Memory B cell (primary cell): ENCODE measurements at regions not wholly inside any gene's neighbourhood (a gene's known extent, or its start where the extent isn't known, plus 50 kb on each side); places are given as distances from the start of the nearest gene placed in this dataset.

Source experiments
- ATAC-seq: fragments of 150-1000 bp; cut with Tn5 transposase; 2 replicates; pipeline ENCODE4 v1.10.0; 2021; ENCODE audit warnings: low read depth, mild to moderate bottlenecking, moderate library complexity
- DNase-seq, 2 donors: peaks; one replicate each; pipeline ENCODE4 v3.0.0; 2022; ENCODE audit warnings: low spot score in 2 of 2
- H3K27ac Mint-ChIP-seq: one replicate; pipeline ENCODE4 v1.8.0; 2022; ENCODE audit warnings: mild to moderate bottlenecking, moderate library complexity, mixed read lengths
- H3K27me3 Mint-ChIP-seq: one replicate; pipeline ENCODE4 v1.8.0; 2022; ENCODE audit warnings: mixed read lengths
- H3K36me3 Mint-ChIP-seq: one replicate; pipeline ENCODE4 v1.8.0; 2022; ENCODE audit warnings: mild to moderate bottlenecking, mixed read lengths
- H3K4me1 Mint-ChIP-seq: one replicate; pipeline ENCODE4 v1.8.0; 2022; ENCODE audit warnings: mixed read lengths
- H3K4me3 Mint-ChIP-seq: one replicate; pipeline ENCODE4 v1.8.0; 2022; ENCODE audit warnings: mild to moderate bottlenecking, moderate library complexity, mixed read lengths
- H3K9me3 Mint-ChIP-seq: one replicate; pipeline ENCODE4 v1.8.0; 2022; ENCODE audit warnings: mixed read lengths

DNA sequence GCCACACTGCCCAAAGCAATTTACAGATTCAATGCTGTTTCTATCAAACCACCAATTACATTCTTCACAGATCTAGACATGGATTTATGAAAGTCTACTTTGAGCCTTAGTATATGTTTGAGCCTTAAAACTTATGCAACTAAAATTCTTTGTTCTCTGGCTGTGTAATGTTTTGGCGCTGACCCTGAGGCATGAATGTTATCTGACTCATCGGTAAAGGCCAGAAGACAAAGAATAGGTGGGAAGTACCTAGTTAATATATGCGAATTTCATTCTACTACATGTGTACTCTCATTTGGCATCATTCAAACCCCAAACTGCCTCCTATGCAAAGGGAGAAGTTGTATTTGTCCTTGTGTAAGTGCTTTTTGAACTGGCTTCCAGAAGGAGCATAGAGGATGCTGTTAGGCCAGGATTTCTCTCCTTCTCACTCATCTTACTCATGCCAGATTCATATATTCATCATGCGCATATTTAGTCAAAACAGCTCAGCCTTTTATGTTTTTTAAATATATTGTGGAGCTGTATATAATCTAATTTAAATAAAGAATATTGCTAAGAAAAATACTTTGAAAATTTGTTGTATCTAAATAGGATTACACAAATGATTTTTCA, 204.2 kb downstream of the NFKBIZ start:
- peaks cover 14% of the 10 kb centered on the region for H3K9me3 Mint-ChIP-seq
- H3K27me3 Mint-ChIP-seq, result no peaks in the 10 kb centered on the region
- H3K4me1 Mint-ChIP-seq, result peaks cover 16% of the 10 kb centered on the region
- ATAC-seq (no peak), DNase-seq (no peak)
- peaks cover 11% of the 10 kb centered on the region for H3K36me3 Mint-ChIP-seq
- no peak overlapping the region for H3K4me3 Mint-ChIP-seq
- H3K27ac Mint-ChIP-seq, result no peak overlapping the region

DNA sequence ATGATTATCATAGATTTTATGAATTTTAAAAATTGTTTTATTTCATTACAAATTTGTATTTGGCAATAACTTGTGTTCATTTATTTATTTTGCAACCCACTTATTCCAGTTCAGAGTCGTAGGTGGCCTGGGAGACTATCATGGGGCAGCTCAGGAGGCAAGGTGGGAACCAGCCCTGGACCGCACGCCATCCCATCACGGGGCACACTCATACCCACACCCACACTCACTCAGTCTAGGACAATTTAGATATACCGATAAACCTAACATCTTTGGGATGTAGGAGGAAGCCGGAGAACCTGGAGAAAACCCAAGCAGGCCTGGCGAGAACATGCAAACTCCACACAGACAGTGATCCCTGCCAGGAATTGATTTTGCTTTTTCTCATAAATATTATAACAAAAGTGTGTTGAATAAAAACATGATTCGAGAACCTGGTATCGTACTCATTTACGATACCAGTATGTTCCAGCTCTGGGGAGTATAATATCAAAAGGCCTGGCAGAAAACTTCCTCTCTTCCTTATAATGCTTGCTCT, 205.3 kb downstream of the NFKBIZ start:
- no peaks in the 10 kb centered on the region for H3K27me3 Mint-ChIP-seq
- DNase-seq (no peak), ATAC-seq (no peak)
- no peak overlapping the region for H3K4me3 Mint-ChIP-seq
- H3K4me1 Mint-ChIP-seq, result peaks cover 26% of the 10 kb centered on the region
- no peak overlapping the region for H3K27ac Mint-ChIP-seq
- H3K36me3 Mint-ChIP-seq, result peaks cover 8% of the 10 kb centered on the region
- peaks cover 6% of the 10 kb centered on the region for H3K9me3 Mint-ChIP-seq

DNA sequence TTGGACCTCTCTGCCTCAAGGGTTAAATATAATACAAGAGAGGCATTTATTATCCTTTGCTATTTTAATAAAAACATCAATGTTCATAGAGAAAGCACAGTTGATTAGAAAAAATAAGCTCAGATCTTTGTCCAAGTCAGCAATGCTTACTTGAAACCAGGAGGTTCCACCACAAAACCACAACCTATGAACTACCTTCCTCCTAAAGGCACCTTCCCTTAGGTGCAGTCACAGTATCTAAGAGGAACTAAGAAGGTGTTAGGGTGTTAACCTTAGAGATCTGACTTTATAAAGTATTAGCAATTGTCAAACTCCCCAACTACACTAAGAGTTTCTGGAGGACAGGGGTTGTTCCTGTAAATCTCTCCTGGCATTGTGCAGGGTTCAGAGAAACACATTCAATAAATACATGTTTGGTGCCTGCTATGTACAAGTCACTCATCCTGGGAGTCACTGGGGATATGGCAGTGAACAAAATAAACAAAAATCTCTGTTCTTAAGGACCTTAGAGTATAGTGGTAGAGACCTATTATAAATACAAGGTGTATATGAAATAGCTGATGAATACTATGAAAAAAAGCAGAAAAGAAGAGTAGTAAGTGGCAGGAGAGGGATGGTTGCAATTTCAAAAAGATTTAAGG, 208.6 kb downstream of the NFKBIZ start:
- peak overlapping the region; percentile 94 for H3K27ac Mint-ChIP-seq
- peak in 1 of 2 donors; percentile 53 for DNase-seq
- H3K9me3 Mint-ChIP-seq, result no peaks in the 10 kb centered on the region
- peak overlapping the region; percentile 2 for H3K4me3 Mint-ChIP-seq
- H3K36me3 Mint-ChIP-seq, result no peaks in the 10 kb centered on the region
- peaks cover 27% of the 10 kb centered on the region for H3K4me1 Mint-ChIP-seq
- H3K27me3 Mint-ChIP-seq, result no peaks in the 10 kb centered on the region
- peak; percentile 95 for ATAC-seq

DNA sequence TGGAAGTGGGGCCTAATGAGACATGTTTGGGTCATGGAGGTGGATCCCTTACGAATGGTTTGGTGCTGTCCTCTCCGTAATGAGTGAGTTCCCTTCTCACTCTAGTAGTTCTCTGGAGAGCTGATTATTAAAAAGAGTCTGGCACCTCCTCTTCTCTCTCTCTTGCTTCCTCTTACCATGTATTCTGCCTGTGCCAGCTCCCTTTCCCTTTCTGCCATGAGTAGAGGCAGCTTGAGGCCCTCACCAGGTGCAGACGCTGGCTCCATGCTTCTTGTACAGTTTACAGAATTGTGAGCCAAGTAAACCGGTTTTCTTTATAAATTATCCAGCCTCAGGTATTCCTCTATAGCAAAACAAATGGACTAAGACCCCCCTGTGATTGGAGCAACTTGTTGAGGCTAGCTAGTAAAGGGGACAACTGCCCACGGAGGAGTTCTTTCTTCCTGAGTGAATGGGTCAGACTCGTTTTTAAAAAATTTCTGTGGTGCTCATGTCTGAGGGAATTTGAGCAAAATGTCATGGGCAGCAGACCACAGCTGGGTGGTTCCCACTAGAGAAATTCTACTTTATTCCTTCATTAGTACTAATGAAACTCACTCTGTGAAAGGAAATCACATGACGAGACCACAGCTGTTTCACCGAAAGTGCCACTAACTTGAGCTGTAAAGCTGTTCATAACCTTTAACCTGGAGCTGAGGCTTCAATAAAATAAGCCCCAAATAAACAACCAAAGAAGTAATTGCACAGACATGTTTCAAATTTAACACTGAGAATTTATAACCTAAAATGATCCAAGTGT, 210.0 kb downstream of the NFKBIZ start:
- peak overlapping the region; percentile 21 for H3K4me3 Mint-ChIP-seq
- H3K27ac Mint-ChIP-seq, result peak overlapping the region; percentile 94

DNA sequence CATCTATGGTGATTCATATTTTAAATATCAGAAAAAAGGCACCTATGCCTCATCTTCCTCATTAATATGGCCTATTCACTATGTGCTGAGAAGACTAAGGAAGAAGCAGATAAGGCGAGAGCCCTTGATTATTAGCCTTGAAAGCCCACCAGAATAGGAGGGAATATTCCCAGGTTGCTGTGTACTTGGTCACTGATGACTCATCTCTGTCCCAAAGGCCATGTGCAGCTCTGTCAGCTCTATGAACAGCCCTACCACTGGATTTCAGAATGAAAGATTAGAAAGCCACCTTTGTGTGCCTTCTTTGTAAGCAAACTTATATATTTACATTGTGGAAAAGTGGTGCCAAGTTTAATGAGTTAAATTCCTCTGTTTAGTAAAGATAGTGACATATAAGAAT, 211.5 kb downstream of the NFKBIZ start:
- Mint-ChIP-seq H3K27me3 (no peaks in the 10 kb centered on the region), H3K4me3 (no peak overlapping the region), H3K36me3 (no peaks in the 10 kb centered on the region), H3K4me1 (peaks cover 28% of the 10 kb centered on the region), H3K27ac (no peak overlapping the region), H3K9me3 (no peaks in the 10 kb centered on the region)
- ATAC-seq, result no peak
- no peak for DNase-seq

More for the DNA sequence above, 210.0 kb downstream of the NFKBIZ start:
- Mint-ChIP-seq H3K9me3 (no peaks in the 10 kb centered on the region), H3K36me3 (no peaks in the 10 kb centered on the region), H3K27me3 (no peaks in the 10 kb centered on the region), H3K4me1 (peaks cover 30% of the 10 kb centered on the region)
- DNase-seq (peak in 1 of 2 donors; percentile 27), ATAC-seq (peak; percentile 67)

DNA sequence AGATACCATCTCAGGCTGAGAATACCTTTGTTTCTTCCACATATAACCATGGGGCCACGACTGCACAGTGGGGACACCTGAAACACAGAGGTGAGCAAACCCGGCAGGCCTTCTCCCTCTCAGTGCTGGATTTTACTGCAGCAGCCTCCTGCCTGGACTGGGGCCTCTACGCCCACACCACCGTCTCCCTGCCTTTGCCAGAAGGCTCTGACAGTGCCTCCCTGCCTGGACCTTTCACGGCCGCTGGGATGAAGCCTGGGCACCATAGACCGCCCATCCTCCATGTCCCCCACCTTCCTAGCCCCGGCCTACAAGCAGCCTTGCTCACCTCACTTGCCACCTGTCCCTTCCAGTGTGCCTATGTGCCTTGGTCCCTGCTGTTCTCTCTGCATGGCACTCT, 214.3 kb downstream of the NFKBIZ start:
- no peak overlapping the region for H3K27ac Mint-ChIP-seq
- H3K36me3 Mint-ChIP-seq, result no peaks in the 10 kb centered on the region
- H3K27me3 Mint-ChIP-seq, result no peaks in the 10 kb centered on the region
- ATAC-seq (no peak), DNase-seq (no peak)
- peaks cover 13% of the 10 kb centered on the region for H3K4me1 Mint-ChIP-seq
- H3K4me3 Mint-ChIP-seq, result no peak overlapping the region
- no peaks in the 10 kb centered on the region for H3K9me3 Mint-ChIP-seq

DNA sequence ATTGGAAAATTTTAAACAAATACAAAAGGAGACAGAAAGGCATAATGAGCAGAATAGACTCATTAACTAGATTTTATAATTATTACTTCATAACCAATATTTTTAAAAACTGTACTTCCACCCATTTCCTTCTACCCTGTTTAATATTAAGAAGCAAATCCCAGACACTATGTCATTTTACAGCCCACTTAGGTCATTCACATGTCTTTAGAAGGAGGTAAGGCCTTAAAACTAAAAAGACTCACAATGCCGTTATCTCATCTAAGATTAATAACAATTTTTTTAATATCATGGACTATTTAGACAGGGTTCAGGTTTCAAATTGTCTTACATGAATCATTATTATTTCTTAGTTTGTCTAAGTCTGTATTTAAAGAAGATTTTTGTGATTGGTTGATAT, 217.2 kb downstream of the NFKBIZ start:
- ATAC-seq, result no peak
- Mint-ChIP-seq H3K9me3 (no peaks in the 10 kb centered on the region), H3K4me1 (peaks cover 5% of the 10 kb centered on the region), H3K27me3 (no peaks in the 10 kb centered on the region), H3K27ac (no peak overlapping the region), H3K4me3 (no peak overlapping the region), H3K36me3 (no peaks in the 10 kb centered on the region)
- DNase-seq, result no peak

DNA sequence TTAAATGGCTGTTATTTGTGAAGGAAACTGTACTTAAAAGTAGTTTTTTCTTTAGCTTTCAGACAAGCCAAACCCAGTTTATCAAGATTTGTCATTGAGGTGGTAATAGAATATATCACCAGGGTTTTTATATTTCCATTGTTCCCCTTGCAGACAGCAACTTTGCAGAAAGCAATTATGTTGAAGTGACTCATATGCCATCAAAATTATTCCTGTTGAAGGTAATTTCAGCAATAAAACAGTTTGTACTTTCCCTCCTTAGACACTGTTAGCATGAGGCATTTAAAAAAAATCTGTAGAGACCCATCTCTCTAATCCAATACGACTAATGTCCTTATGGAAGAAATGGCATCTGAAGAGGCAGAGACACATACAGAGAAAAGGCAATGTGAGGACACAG, 219.0 kb downstream of the NFKBIZ start:
- no peak overlapping the region for H3K27ac Mint-ChIP-seq
- no peaks in the 10 kb centered on the region for H3K27me3 Mint-ChIP-seq
- H3K36me3 Mint-ChIP-seq, result no peaks in the 10 kb centered on the region
- no peaks in the 10 kb centered on the region for H3K9me3 Mint-ChIP-seq
- no peak overlapping the region for H3K4me3 Mint-ChIP-seq
- ATAC-seq (no peak), DNase-seq (no peak)
- peaks cover 4% of the 10 kb centered on the region for H3K4me1 Mint-ChIP-seq

DNA sequence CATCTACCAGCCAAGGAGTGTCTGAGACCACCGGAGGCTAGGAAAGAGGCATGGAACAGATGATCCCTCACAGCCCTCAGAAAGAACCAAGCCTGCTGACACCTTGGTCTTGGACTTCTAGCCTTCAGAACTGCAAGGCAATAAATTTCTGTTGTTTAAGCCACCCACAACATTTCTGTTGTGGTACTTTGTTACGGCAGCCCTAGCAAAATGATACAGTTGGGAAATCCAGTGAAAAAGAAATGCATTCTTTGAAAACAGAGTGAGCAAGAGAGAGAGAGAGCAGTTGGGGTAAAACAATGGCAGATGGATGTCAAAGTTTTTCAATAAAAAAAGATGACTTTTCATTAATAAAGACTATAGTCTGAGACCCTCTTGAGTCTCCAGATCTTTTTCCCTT, 219.4 kb downstream of the NFKBIZ start:
- DNase-seq (no peak), ATAC-seq (no peak)
- Mint-ChIP-seq H3K9me3 (no peaks in the 10 kb centered on the region), H3K4me3 (no peak overlapping the region), H3K4me1 (peaks cover 2% of the 10 kb centered on the region), H3K36me3 (no peaks in the 10 kb centered on the region), H3K27ac (no peak overlapping the region), H3K27me3 (no peaks in the 10 kb centered on the region)

DNA sequence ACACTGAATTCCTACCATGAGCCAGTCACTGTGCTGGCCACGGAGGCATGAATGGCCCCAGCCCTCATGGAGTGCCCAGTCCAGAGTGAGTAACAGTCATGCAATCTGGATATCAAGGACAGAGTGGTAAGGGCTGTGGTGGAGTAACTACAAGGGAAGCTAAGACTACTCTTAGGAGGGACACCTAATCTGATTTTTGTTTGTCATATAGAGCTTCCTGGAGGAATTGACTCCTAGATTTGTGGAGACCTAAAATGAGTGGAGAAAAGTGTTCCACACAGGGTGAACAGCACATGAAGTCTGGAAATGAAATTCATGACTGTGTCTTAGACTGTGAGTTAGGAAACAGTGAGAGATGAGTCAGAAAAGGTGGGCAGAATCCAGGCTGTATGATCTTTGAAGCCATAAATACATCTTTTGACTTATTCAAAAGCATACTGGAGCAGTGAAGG, 219.9 kb downstream of the NFKBIZ start:
- no peak overlapping the region for H3K4me3 Mint-ChIP-seq
- H3K27ac Mint-ChIP-seq, result no peak overlapping the region
- H3K27me3 Mint-ChIP-seq, result no peaks in the 10 kb centered on the region
- no peaks in the 10 kb centered on the region for H3K36me3 Mint-ChIP-seq
- peaks cover 2% of the 10 kb centered on the region for H3K4me1 Mint-ChIP-seq
- DNase-seq (no peak), ATAC-seq (no peak)
- no peaks in the 10 kb centered on the region for H3K9me3 Mint-ChIP-seq

DNA sequence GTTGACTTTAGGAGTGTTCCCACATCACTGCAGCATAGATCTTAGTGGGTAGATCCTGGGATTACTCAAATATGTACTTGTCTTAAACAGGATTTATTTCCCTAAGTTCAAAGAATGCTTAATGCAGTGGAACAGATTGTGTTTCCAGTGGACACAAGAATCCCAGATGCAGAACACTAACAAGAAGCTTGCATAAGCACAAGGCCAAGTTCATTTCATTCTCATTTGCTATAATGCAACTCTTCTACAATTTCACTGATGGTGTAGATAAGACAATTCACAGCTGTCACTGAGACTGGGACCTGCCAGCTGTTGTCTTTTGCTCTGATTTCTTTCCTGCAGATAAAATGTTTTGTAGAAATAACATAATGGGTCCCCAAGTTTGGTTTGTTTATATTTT, 225.6 kb downstream of the NFKBIZ start:
- DNase-seq (no peak), ATAC-seq (no peak)
- H3K9me3 Mint-ChIP-seq, result no peaks in the 10 kb centered on the region
- peaks cover 12% of the 10 kb centered on the region for H3K4me1 Mint-ChIP-seq
- H3K27me3 Mint-ChIP-seq, result no peaks in the 10 kb centered on the region
- no peak overlapping the region for H3K4me3 Mint-ChIP-seq
- no peaks in the 10 kb centered on the region for H3K36me3 Mint-ChIP-seq
- no peak overlapping the region for H3K27ac Mint-ChIP-seq

DNA sequence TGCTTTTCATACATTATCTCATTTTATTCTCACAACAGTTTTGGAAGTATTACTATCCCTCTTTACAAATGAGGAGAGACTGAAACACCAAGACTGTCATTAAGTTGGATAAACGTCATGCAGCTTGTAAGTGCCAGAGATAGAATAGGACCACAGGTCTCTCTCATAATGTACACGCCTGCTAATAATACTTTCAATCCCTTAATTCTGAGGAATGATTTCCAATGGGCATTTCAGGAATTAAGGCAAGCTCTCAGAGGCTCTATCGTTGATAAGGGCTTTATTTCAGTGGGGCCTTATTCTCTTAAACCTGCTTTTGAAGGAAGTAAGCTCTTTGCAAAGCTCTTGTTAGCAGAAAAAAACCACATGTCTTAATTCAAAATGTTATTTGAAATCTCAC, 229.1 kb downstream of the NFKBIZ start:
- H3K4me1 Mint-ChIP-seq, result peaks cover 23% of the 10 kb centered on the region
- ATAC-seq, result no peak
- H3K27ac Mint-ChIP-seq, result peak overlapping the region; percentile 77

DNA sequence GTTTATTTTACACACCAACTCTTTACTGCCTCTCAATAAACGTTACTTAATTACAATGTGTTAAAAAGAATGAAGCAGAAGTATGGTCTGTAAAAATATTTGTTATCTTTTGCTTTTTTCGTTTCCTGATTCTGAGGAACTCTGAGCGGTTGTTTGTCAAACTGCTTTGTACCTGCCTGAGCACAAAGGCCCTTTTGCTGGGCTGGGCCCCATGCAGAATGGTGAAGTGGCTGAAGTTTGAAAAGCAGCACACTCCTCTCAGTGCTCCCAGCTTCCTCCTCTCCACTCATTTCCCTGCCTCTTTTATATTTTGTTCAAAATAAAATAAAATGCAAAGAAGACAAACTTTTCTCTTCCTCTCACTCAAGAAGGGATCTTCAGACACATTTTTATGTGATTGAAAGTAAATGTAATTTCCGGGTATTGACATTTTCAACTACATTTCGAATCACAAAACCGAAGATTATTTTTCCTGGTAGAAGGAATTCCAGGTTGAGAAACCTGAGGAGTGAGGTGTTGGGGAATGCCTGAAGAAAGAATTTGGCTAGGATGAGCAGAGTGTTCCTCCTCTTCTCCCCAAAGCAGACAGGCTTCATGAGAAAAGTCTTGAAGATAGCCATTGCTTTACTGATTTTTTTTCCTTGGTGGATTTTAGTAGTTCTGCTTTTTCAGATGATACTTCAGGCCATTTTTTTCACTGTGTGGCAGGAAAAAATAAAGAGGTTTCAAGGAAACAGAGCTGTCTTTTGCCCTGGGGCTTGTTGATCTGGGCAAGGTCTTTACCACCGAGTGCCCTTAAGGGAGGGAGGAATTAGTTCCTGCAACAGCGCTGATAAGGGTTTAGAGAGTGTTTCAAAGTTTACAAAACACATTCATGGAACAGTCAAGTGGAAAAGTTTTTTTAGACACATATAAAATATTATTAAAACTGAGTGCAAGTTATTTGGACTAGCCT, 229.8 kb downstream of the NFKBIZ start:
- Mint-ChIP-seq H3K27me3 (no peaks in the 10 kb centered on the region), H3K27ac (peak overlapping the region; percentile 77), H3K9me3 (no peaks in the 10 kb centered on the region), H3K4me1 (peaks cover 23% of the 10 kb centered on the region), H3K4me3 (no peak overlapping the region), H3K36me3 (no peaks in the 10 kb centered on the region)
- DNase-seq (no peak), ATAC-seq (peak; percentile 43)

More for the DNA sequence above, 229.1 kb downstream of the NFKBIZ start:
- Mint-ChIP-seq H3K4me3 (no peak overlapping the region), H3K27me3 (no peaks in the 10 kb centered on the region), H3K9me3 (no peaks in the 10 kb centered on the region), H3K36me3 (no peaks in the 10 kb centered on the region)
- DNase-seq, result no peak
